GM18505 (cell line): ENCODE measurements at regions not wholly inside any gene's neighbourhood (a gene's known extent, or its start where the extent isn't known, plus 50 kb on each side); places are given as distances from the start of the nearest gene placed in this dataset.

Experiments used
- ATAC-seq: cut with Tn5 transposase; IDR thresholded peaks from one replicate; pipeline ENCODE4 v1.9.1; 2021; ENCODE audit not compliant: unreplicated experiment
- POLR2A ChIP-seq: IDR thresholded peaks from 4 replicates; pipeline ENCODE4 v1.6.1; 2011; ENCODE audit warnings: borderline replicate concordance; ENCODE audit not compliant: insufficient read depth, insufficient read length; ENCODE audit errors: extremely low read depth

- TF ChIP-seq POLR2A, result no peak
- no peak for ATAC-seq
Measured at GRCh38 chr4:113849771-113850170, 88.2 kb upstream of the CAMK2D start.

- ATAC-seq, result no peak
- no peak for TF ChIP-seq POLR2A
Measured at GRCh38 chr4:113847710-113848109, 86.2 kb upstream of the CAMK2D start.

DNA sequence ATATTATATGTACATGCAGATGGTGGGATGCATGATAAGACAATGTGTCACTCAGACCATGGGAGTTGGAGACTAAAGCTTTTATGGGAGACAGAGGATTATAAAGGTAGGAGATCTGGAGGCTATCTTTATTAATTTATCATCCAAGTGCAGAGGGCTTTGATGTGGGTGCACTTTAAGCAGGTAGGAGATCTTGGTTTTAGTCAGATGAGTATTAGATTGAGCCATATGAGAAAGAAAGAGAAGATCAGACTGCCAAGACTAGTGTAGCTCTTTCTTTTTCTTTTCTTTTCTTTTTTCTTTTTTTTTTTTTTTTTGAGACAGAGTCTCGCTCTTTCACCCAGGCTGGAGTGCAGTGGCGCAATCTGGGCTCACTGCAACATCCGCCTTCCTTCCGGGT lies 84.9 kb upstream of the CAMK2D start:
- no peak for ATAC-seq
- no peak for TF ChIP-seq POLR2A

DNA sequence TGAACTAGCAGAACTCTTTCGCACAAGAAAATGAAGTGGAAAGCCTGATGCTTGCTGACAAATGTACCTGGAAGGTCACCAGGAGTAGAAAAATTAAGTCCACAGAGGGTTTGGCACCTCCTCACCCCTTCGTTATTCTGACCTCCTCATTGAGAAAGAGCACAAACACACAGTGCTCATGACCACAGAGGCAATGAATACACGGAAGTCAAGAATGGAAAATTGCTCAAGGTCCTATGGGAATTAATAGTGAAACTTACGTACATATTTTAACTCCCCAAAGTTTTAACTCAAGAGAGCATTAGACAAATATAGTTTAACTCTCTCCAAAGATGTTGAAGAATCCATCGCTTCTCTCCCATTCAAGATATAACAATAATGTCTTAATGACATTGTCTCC lies 83.6 kb upstream of the CAMK2D start:
- TF ChIP-seq POLR2A, result no peak
- ATAC-seq, result no peak

- no peak for ATAC-seq
- TF ChIP-seq POLR2A, result no peak
Measured at GRCh38 chr4:113844369-113844768, 82.8 kb upstream of the CAMK2D start.

GRCh38 chr4:113840861-113841260 lies 79.3 kb upstream of the CAMK2D start:
- no peak for ATAC-seq
- no peak for TF ChIP-seq POLR2A

DNA sequence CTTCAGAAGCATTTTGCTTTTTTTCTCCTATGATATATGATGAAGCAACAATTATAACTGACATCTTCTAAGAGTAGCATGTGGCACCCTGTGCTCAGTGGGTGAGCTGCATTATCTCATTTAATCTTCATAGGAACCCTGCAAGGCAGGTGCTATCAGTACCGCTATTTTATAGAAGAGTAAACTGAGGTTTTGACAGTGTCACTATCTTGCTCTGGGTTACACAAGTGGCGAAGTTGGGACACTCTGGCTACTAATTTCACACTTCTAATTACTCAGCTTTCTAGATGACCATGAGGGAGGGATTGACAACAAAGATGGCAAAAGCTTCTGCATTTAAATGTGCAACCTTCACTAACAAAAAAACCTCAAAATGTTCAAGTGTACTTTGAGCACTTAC lies 76.9 kb upstream of the CAMK2D start:
- no peak for ATAC-seq
- TF ChIP-seq POLR2A, result no peak

GRCh38 chr4:113837397-113837796 lies 75.9 kb upstream of the CAMK2D start:
- peak; percentile 100 for ATAC-seq
- TF ChIP-seq POLR2A, result no peak

- TF ChIP-seq POLR2A, result no peak
- ATAC-seq, result no peak
Measured at GRCh38 chr4:113835005-113835404, 73.5 kb upstream of the CAMK2D start.

DNA sequence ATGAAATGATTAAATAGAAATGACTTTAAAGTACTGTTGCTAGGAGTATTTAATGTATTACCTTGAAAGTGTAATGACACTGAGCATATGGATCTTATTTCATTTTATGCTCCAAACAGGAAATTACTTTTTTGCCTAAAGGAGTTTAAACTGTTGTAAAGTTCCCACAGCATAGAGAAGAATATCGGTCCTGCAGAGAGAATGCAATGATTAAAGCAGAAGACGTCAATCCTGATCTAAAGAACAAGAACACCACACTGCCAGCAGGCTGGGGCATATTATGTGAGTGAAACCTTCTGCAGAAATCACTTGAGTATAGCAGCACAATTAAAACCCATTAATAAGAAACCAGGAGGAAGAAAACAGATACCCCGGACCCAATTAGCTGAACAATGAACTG lies 72.8 kb upstream of the CAMK2D start:
- no peak for TF ChIP-seq POLR2A
- no peak for ATAC-seq

DNA sequence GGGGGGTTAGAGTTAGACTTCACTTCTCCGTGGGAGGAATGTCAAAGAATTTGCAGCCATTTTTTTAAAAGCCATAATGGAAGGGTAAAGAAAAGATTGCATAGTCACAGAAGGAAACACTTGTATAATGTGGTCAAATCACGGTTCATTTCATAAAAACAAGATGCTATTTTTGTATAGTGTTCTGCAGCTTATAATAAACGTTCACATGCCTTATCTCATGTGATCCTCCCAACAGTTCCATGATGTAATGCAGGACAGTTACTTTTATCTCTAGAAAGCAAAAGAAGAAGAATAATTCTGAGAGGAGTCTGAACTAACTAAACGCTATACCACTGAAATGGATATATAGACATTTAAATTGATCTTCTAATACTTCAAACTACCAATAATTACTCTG lies 71.3 kb upstream of the CAMK2D start:
- ATAC-seq, result no peak
- no peak for TF ChIP-seq POLR2A

- no peak for TF ChIP-seq POLR2A
- no peak for ATAC-seq
Measured at GRCh38 chr4:113831457-113831856, 69.9 kb upstream of the CAMK2D start.

- no peak for TF ChIP-seq POLR2A
Measured at GRCh38 chr4:113828702-113829101, 67.2 kb upstream of the CAMK2D start.

GRCh38 chr4:113827285-113827684 lies 65.7 kb upstream of the CAMK2D start:
- no peak for ATAC-seq
- no peak for TF ChIP-seq POLR2A

More at GRCh38 chr4:113828702-113829101, 67.2 kb upstream of the CAMK2D start:
- no peak for ATAC-seq

- no peak for ATAC-seq
- TF ChIP-seq POLR2A, result no peak
Measured at GRCh38 chr4:113826421-113826820, 64.9 kb upstream of the CAMK2D start.
